Progenitor cell of endocrine pancreas (in vitro differentiated cells): ENCODE measurements at regions not wholly inside any gene's neighbourhood (a gene's known extent, or its start where the extent isn't known, plus 50 kb on each side); places are given as distances from the start of the nearest gene placed in this dataset.

Experiments
- DNase-seq: peaks from one replicate; pipeline ENCODE4 v3.0.0; 2021; ENCODE audit warnings: low spot score; ENCODE audit not compliant: unreplicated experiment
- H3K27ac Mint-ChIP-seq: 2 replicates; pipeline ENCODE4 v1.8.0; 2021; ENCODE audit warnings: mild to moderate bottlenecking, moderate library complexity, mixed read lengths
- H3K27me3 Mint-ChIP-seq: 2 replicates; pipeline ENCODE4 v1.8.0; 2021; ENCODE audit warnings: mixed read lengths
- H3K36me3 Mint-ChIP-seq: 2 replicates; pipeline ENCODE4 v1.8.0; 2022; ENCODE audit warnings: mixed read lengths; ENCODE audit not compliant: insufficient read depth
- H3K4me1 Mint-ChIP-seq: 2 replicates; pipeline ENCODE4 v1.8.0; 2021; ENCODE audit warnings: low read depth, mixed read lengths
- H3K4me3 Mint-ChIP-seq: 2 replicates; pipeline ENCODE4 v1.8.0; 2021; ENCODE audit warnings: low read depth, mild to moderate bottlenecking, moderate library complexity, mixed read lengths
- H3K9me3 Mint-ChIP-seq: 2 replicates; pipeline ENCODE4 v1.8.0; 2021; ENCODE audit warnings: low read depth, mixed read lengths
- TF ChIP-seq, protein P1 (sequence below): fragments of 200-600 bp; sonication (generic); IDR thresholded peaks from one replicate; pipeline ENCODE4 v1.5.0; 2021; ENCODE audit warnings: antibody characterized with exemption, mild to moderate bottlenecking; ENCODE audit not compliant: unreplicated experiment

DNA sequence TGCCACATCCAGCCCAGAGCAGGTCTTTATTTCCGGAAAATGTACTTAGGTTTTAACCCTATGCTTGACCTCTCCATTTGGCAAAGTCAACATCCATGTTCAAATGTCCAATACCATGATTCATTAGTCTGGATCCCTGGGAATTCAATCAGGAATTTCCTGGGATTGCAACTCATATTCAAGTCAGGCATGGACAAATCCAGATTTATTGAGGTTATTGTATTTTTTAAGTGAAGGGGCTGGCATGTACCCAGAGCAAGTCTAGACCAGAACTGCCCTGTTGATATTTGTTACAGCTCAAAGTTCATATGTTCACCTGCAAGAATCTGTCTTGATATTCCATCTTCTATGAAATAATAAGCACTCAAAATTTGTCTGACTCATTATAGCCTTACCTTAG, 521.1 kb downstream of the ADGRL2 start:
- no peaks in the 10 kb centered on the region for H3K27me3 Mint-ChIP-seq
- TF ChIP-seq, protein P1, sequence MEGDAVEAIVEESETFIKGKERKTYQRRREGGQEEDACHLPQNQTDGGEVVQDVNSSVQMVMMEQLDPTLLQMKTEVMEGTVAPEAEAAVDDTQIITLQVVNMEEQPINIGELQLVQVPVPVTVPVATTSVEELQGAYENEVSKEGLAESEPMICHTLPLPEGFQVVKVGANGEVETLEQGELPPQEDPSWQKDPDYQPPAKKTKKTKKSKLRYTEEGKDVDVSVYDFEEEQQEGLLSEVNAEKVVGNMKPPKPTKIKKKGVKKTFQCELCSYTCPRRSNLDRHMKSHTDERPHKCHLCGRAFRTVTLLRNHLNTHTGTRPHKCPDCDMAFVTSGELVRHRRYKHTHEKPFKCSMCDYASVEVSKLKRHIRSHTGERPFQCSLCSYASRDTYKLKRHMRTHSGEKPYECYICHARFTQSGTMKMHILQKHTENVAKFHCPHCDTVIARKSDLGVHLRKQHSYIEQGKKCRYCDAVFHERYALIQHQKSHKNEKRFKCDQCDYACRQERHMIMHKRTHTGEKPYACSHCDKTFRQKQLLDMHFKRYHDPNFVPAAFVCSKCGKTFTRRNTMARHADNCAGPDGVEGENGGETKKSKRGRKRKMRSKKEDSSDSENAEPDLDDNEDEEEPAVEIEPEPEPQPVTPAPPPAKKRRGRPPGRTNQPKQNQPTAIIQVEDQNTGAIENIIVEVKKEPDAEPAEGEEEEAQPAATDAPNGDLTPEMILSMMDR = no peak
- DNase-seq = no peak
- H3K36me3 Mint-ChIP-seq = no peaks in the 10 kb centered on the region
- peaks cover 11% of the 10 kb centered on the region for H3K4me1 Mint-ChIP-seq
- no peak overlapping the region for H3K4me3 Mint-ChIP-seq
- H3K9me3 Mint-ChIP-seq = peaks cover 2% of the 10 kb centered on the region
- no peak overlapping the region for H3K27ac Mint-ChIP-seq

DNA sequence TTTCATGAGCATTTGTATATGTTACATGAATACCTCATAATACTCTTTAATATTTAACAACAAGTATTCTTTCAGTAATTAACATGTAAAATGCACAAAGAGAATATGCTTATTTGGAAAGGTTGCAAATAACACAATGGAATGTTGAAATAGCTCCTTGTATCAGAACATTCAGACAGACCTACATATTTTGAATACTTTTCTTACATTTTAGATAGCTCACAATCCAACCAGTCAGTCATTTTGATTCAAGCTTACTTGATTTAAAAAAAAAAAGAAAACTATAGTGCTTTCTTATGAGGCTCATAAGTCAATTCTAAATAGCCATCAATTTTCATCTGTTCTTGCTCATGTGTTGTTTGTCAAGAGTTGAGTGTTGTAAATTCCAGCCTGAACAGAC, 518.8 kb downstream of the ADGRL2 start:
- TF ChIP-seq, protein P1 = no peak
- H3K36me3 Mint-ChIP-seq = no peaks in the 10 kb centered on the region
- peaks cover 11% of the 10 kb centered on the region for H3K4me1 Mint-ChIP-seq
- H3K4me3 Mint-ChIP-seq = no peak overlapping the region
- H3K9me3 Mint-ChIP-seq = peaks cover 9% of the 10 kb centered on the region
- H3K27me3 Mint-ChIP-seq = no peaks in the 10 kb centered on the region
- H3K27ac Mint-ChIP-seq = no peak overlapping the region
- no peak for DNase-seq

DNA sequence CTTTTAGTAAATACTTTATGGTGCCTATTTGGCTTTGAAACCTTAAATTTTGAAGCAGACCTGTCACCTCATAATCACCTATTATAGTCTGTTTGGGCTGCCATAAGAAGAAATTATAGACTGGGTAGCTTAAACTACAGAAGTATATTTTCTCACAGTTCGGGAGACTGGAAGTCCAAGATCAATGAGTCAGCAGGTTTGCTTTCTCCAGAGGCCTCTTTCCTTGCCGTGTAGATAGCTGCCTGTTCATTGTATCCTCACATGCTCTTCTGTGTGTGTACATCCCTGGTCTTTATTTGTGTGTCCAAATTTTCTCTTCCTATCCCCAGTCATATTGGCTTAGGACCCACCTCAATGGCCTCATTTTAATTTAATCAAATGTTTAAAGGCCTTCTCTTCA, 518.2 kb downstream of the ADGRL2 start:
- peaks cover 9% of the 10 kb centered on the region for H3K9me3 Mint-ChIP-seq
- TF ChIP-seq, protein P1 = no peak
- no peak overlapping the region for H3K27ac Mint-ChIP-seq
- no peaks in the 10 kb centered on the region for H3K36me3 Mint-ChIP-seq
- H3K4me3 Mint-ChIP-seq = no peak overlapping the region
- H3K27me3 Mint-ChIP-seq = no peaks in the 10 kb centered on the region
- H3K4me1 Mint-ChIP-seq = peaks cover 11% of the 10 kb centered on the region
- DNase-seq = no peak

DNA sequence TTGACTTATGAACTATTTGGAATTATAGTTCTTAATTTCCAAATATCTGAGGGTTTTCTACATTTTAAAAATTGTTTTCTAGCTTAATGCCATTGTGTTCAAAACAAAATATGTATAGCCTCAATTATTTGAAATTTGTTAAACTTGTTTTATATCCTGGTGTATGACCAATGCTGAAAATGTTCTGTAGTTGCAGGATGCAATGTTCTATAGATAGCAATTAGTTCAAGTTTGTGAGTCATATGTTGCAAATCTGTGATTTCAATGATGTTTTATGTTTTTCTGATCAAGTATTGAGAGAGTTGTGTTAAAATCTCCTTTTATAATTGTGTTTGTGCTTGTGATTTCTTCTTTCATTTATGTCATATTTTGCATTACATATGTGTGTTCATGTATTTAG, 517.5 kb downstream of the ADGRL2 start:
- Mint-ChIP-seq H3K9me3 (peaks cover 14% of the 10 kb centered on the region), H3K4me1 (peaks cover 11% of the 10 kb centered on the region), H3K27me3 (no peaks in the 10 kb centered on the region), H3K27ac (no peak overlapping the region), H3K36me3 (no peaks in the 10 kb centered on the region), H3K4me3 (no peak overlapping the region)
- TF ChIP-seq, protein P1 = no peak
- no peak for DNase-seq

DNA sequence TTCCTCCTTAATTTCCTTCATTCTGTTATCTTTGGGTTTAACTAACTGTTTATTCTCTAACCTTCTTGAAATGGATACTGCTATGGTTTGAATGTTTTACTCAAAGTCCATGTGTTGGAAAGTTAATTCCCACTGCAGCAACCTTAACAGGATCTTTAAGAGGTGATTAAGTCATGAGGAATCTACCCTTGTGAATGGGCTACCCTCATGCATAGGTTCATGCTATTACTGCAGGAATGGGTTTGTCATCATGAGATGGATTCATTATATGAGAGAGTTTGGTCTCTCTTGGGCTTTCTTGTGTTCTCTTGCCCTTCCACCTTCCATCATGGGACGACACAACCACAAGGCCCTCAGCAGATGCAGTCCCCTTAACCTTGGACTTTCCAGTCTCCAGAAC, 516.9 kb downstream of the ADGRL2 start:
- Mint-ChIP-seq H3K36me3 (no peaks in the 10 kb centered on the region), H3K4me1 (peaks cover 5% of the 10 kb centered on the region), H3K27me3 (no peaks in the 10 kb centered on the region), H3K9me3 (peaks cover 14% of the 10 kb centered on the region), H3K27ac (no peak overlapping the region), H3K4me3 (no peak overlapping the region)
- no peak for DNase-seq
- TF ChIP-seq, protein P1 = no peak
